HL-60 (cell line): ENCODE measurements at regions not wholly inside any gene's neighbourhood (a gene's known extent, or its start where the extent isn't known, plus 50 kb on each side); places are given as distances from the start of the nearest gene placed in this dataset.

ENCODE experiments used
- DNase-seq, 2 experiments: peaks; one replicate each; pipeline ENCODE4 v3.0.0-alpha.2; 2010 to 2020; ENCODE audit warnings: low read depth in 1 of 2, low spot score in 1 of 2
- H3K27ac ChIP-seq: fragments of 250-450 bp; sonication (Bioruptor Pico); replicated peaks from 2 replicates; pipeline ENCODE4 v1.5.1; 2020; ENCODE audit warnings: mild to moderate bottlenecking, moderate library complexity
- H3K27me3 ChIP-seq: fragments of 250-450 bp; sonication (Bioruptor Pico); 2 replicates; pipeline ENCODE4 v1.5.1; 2021; ENCODE audit warnings: mild to moderate bottlenecking, moderate library complexity; ENCODE audit not compliant: insufficient read depth, poor library complexity, severe bottlenecking
- H3K4me3 ChIP-seq: replicated peaks from 2 replicates; pipeline ENCODE4 v1.5.1; 2011; ENCODE audit warnings: mild to moderate bottlenecking, control low read depth, low read length; ENCODE audit not compliant: insufficient read depth
- CTCF ChIP-seq: IDR thresholded peaks from one replicate; pipeline ENCODE4 v1.5.1; 2011; ENCODE audit warnings: low read length, control low read depth, inconsistent platforms; ENCODE audit not compliant: insufficient read depth
- GABPA ChIP-seq: IDR thresholded peaks from 2 replicates; pipeline ENCODE4 v1.6.1; 2012; ENCODE audit warnings: low read depth
- POLR2AphosphoS5 ChIP-seq: IDR thresholded peaks from 2 replicates; pipeline ENCODE4 v1.6.1; 2012; ENCODE audit warnings: low read depth
- REST ChIP-seq: IDR thresholded peaks from 2 replicates; pipeline ENCODE4 v1.6.1; 2012; ENCODE audit warnings: low read depth; ENCODE audit not compliant: insufficient replicate concordance
- SPI1 ChIP-seq: IDR thresholded peaks from 2 replicates; pipeline ENCODE4 v1.6.1; 2012; ENCODE audit warnings: low read depth, mild to moderate bottlenecking, borderline replicate concordance

- no peak overlapping the region for H3K4me3 ChIP-seq
- no peak for TF ChIP-seq POLR2AphosphoS5
- H3K27me3 ChIP-seq: no peaks in the 10 kb centered on the region
- no peak for DNase-seq
- no peak overlapping the region for H3K27ac ChIP-seq
Measured at GRCh38 chr1:29394521-29395225, 158.4 kb downstream of the PTPRU start.

GRCh38 chr1:29393451-29393826, 157.1 kb downstream of the PTPRU start:
- H3K4me3 ChIP-seq: no peak overlapping the region
- no peak overlapping the region for H3K27ac ChIP-seq
- no peak for TF ChIP-seq REST
- TF ChIP-seq GABPA: no peak
- no peak for TF ChIP-seq SPI1
- TF ChIP-seq CTCF: no peak
- DNase-seq: no peak
- no peaks in the 10 kb centered on the region for H3K27me3 ChIP-seq

GRCh38 chr1:29392486-29393450, 156.4 kb downstream of the PTPRU start:
- no peak for DNase-seq
- no peaks in the 10 kb centered on the region for H3K27me3 ChIP-seq
- TF ChIP-seq REST (no peak), SPI1 (no peak)
- no peak overlapping the region for H3K4me3 ChIP-seq
- H3K27ac ChIP-seq: no peak overlapping the region

- H3K4me3 ChIP-seq: no peak overlapping the region
- no peak overlapping the region for H3K27ac ChIP-seq
- no peaks in the 10 kb centered on the region for H3K27me3 ChIP-seq
- DNase-seq: no peak
- TF ChIP-seq SPI1 (no peak), POLR2AphosphoS5 (no peak), GABPA (no peak), CTCF (no peak), REST (no peak)
Measured at GRCh38 chr1:29392036-29392435, 155.7 kb downstream of the PTPRU start.
